Hematopoietic multipotent progenitor cell treated with erythropoietin and hydrocortisone succinate and interleukin-3 and kit ligand, for 6 days (in vitro differentiated cells): ENCODE measurements at regions not wholly inside any gene's neighbourhood (a gene's known extent, or its start where the extent isn't known, plus 50 kb on each side); places are given as distances from the start of the nearest gene placed in this dataset.

Source experiments
- DNase-seq: peaks from one replicate; pipeline ENCODE4 v3.0.0-alpha.2; 2015

DNA sequence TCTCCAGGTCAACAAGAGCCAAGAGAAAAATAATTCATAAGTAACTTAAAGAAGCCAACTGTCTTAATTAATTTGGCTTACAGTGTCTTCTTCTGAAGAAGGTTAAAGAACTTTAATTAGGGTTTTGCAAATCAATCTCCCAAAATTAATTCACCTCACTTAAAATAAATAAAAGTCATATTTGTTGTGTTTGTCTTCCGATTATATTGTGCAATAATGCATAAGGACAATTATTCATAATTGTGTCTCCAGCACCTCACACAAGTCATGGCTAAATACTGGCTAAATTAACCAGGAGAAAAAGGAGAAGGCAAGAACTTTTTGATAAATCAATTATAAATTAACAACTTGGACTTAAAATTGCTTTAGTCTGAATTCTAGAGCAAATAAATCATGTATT, 899.0 kb upstream of the NR2F2 start:
- no peak for DNase-seq

GRCh38 chr15:95432878-95433405, 897.6 kb upstream of the NR2F2 start:
- DNase-seq, result no peak

DNA sequence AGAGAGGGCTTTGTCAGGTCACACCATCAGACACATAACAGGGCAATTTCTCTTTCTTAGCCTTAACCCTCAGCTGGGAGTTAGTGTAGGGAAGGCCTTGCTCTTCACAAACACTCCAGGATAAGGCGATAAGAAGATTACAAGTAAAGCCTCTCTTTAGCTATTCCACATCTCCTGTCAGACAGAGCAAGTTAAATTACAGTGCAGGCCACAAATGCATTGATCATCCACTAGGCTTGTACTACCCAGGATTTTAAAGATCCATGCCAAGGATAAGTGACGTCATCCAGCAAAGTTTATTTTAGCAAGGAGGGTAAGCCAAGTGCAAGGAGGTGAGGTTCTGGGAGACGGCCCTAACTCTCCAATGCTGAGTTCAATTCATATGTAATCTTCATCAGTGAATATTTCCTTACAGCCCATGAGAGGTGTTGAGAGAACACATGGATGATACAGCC, 890.6 kb upstream of the NR2F2 start:
- no peak for DNase-seq

GRCh38 chr15:95440712-95441111, 889.8 kb upstream of the NR2F2 start:
- no peak for DNase-seq

GRCh38 chr15:95442107-95442719, 888.3 kb upstream of the NR2F2 start:
- no peak for DNase-seq

DNA sequence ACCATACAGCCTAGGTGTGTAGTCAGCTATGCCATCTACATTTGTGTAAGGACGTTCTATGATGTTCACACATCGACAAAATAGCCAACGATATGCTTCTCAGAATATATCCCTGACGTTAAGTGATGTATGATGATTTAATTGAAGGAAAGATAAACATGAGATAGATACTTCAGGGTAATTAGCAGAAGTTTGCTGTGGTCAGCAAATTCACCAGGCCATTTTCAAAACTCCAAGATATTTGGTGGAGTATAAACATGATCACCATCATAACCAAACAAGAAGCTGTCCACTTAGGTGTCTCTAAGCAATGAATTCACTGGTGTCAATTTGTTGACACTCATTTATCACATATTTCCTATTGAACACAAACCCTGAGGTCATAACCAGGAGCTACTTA, 885.6 kb upstream of the NR2F2 start:
- DNase-seq, result no peak

DNA sequence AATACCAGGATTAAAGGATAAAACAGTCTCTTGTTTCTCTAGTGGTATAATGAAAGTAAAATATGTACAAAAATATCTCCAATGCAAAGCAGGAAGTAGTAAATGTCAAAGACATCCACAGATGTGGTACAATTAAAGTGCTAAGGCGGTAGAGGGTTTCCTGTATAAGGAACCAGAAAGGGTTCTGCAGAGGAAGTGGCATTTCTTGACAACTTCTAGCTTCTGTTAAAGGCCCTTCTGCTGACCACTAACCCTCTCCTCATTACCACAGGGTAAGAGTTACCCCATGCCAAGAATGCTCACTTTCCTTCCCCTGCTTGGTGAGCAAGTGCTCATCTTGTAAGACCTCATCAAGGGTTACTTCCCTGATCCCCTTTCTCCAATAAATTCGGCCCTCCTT, 883.6 kb upstream of the NR2F2 start:
- DNase-seq, result peak; percentile 17

DNA sequence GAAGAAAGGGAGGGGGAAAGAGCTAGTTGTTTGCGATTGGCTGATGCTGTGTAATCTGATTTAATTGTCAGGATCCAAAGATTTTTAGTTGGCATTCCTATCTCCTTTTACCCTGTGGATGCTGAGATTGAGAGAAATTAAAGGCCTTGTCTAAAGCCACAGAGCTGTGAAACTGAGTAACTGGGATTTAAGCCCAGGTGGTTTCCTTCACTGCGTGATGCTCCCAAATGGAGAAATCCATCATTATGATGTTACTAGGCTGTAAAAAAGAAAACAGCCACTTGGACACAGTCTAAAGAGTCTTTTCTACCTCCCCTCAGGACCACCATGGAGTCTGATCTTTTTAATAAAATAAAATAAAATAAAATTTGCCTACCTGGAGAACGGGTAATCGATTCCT, 883.0 kb upstream of the NR2F2 start:
- no peak for DNase-seq

GRCh38 chr15:95448531-95449229, 881.8 kb upstream of the NR2F2 start:
- DNase-seq, result no peak

GRCh38 chr15:95449230-95449628, 881.3 kb upstream of the NR2F2 start:
- DNase-seq, result no peak

- DNase-seq, result no peak
Observed at GRCh38 chr15:95450413-95450812, 880.1 kb upstream of the NR2F2 start.

DNA sequence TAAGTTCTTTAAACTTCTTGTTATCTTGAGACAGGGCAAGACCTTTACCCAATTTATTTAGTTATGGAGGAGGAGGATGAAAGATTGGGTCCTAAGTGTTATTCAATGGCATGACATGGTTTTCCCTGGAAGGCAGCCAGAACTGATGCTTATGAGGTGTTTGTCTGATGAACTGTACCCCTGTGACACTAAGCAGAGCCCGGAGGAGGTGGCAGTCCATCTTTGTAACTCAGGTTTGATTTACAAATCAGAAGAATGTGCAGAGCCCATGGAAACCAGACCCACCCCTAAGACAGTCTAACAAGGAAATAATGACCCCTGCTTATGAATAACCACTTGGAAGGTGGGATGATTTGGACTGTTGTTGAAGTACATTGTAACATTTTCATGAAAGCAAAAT, 878.6 kb upstream of the NR2F2 start:
- no peak for DNase-seq

- no peak for DNase-seq
Observed at GRCh38 chr15:95454403-95455262, 875.9 kb upstream of the NR2F2 start.

DNA sequence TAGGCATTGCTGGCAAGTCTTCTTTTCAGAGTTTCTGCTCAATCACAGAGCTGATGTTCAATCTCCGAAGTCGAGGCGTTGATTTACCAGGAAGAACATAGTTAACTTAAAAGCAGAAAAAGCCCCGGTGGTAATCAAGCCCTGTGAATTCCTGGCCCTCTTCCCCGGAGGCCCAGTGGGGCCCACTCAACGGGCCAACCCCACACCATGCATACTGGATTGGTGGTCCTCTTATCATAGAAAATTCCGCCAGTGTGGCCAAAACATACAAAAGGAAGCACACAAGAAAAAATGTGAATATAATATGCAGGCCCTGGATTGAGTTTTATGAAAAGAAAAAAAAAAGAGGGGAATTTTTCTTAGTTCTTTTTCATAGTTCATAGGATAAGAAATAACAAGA, 873.0 kb upstream of the NR2F2 start:
- DNase-seq, result no peak

GRCh38 chr15:95458721-95459120, 871.8 kb upstream of the NR2F2 start:
- DNase-seq, result no peak

GRCh38 chr15:95459273-95459672, 871.2 kb upstream of the NR2F2 start:
- DNase-seq, result no peak

GRCh38 chr15:95464509-95464908, 866.0 kb upstream of the NR2F2 start:
- DNase-seq, result no peak

DNA sequence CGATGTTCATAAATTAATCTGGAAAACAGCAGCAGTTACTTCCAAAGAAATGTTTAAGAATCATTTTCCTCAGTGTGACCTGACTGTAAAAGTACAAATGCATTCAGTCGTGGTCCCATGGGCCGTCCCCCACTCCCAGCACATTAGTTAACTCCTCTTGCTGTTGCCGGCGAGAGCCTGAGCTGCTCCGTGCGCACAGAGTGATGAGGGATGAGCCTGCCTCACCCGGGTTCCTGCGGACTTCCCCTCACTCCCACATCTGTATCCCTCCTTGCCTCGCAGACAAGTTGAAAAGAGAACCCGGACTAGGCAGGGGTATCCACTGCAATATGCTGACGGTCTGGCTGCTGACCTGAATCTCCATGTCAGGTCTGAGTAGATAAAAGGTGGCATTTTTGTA, 861.7 kb upstream of the NR2F2 start:
- DNase-seq, result no peak

GRCh38 chr15:95469496-95470000, 861.0 kb upstream of the NR2F2 start:
- no peak for DNase-seq

DNA sequence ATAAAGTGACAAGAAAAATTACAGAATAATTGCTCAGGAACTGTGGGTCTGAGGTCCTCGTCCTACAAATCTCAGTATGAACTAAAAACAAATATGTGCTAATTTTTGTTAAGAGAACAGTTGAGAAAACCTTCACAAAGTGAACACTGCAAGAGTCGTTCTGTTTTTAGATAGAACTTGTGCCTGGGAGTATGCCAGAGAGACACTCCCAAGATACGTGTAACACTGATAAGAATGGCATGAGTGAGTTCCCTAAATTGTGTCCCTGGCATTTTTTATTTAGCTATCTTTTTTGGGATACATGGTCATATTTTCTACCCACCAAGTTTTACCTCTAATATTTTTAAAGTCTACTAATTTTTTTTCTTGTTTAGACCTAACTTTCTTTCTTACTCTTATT, 860.0 kb upstream of the NR2F2 start:
- DNase-seq, result no peak

DNA sequence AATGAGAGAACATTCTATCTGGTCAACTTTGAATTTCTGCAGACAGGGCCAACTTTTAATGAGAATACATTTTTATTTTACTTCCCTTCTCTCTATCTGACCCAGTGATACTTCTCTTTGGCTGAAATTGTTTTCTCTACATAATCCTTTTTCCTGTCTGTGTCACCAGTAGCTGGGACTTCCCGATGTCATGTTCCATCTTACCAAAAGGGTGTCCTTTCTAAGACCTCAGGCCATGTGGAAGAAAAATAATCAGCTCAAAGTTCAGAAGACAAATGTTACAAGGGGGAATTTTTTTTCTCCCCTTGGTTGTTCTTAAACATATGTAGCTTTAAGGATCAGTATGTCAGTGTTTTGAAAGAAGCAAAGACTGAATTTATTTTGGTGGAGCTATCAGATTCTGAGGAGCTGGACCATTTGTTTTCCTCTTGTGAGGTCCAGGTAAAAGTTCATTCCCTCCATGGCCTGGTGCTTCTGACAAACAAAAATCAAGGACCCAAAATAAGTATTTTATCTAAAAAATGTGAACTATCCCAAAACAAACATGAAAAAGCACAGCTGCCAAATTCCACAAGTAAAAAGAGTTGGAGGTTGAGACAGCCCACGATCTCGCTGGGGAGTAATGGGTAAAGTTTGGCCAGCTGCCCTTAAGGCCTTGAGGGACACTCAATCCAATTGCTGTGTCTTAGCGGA, 859.4 kb upstream of the NR2F2 start:
- no peak for DNase-seq

DNA sequence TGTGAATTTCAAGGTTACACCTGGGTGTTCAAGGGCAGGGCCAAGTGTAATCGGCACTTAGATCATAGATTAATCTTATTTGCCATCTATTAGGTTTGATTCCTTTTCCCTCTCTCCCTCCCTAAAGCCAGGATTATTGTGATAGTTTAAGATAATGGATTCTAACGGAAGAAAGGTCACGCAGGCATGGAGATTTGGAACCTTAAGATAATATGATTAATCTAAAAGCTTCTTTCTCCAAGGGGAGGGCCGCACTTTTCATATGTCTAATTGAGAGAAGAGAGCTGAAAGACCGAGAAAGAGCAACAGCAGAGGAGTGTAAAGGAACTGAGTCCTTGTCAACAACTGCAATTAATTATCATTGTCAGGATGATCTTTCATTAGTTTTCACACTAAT, 858.8 kb upstream of the NR2F2 start:
- no peak for DNase-seq

DNA sequence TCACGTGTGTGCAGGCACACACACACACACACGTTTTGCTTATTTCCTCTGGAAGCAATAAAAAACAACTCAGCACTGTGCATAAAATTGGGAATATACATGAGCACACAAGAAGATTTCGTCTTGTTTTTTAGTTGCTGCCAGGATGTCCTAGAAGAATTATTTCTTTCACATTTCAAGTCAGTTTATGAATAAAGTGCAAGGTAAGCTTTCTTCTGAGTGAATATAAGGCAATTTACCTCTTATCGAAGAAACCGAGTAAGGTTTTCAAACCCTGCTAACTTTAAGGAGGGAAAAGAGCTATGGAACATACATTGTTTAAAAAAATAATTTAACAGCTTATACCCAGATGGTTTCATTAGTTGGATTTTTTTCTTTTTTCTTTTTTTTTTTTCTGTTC, 855.4 kb upstream of the NR2F2 start:
- DNase-seq, result no peak
